NCI-H1417 (cell line): ENCODE measurements at regions not wholly inside any gene's neighbourhood (a gene's known extent, or its start where the extent isn't known, plus 50 kb on each side); places are given as distances from the start of the nearest gene placed in this dataset.

ENCODE experiments used
- DNase-seq, 3 experiments: peaks; one replicate each; lab custom pipeline; 2025; lab: John Stamatoyannopoulos, UW

DNA sequence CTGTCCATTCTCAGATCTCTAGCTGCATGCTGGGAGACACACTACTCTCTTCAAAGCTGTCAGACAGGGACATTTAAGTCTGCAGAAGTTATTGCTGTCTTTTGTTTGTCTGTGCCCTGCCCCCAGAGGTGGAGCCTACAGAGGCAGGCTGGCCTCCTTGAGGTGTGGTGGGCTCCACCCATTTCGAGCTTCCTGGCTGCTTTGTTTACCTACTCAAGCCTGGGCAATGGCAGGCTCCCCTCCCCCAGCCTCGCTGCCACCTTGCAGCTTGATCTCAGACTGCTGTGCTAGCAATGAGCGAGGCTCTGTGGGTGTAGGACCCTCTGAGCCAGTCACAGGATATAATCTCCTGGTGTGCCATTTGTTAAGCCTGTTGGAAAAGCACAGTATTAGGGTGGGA lies 59.4 kb upstream of the NUDT11 start:
- peak in 2 of 3 experiments; percentile 3 to 7 for DNase-seq
